H1 (cell line): ENCODE measurements at regions not wholly inside any gene's neighbourhood (a gene's known extent, or its start where the extent isn't known, plus 50 kb on each side); places are given as distances from the start of the nearest gene placed in this dataset.

Experiments
- CTCF ChIA-PET: fragments of 300-600 bp; sonication (Branson Sonifier 250); formaldehyde crosslinking; loops from one replicate; lab custom pipeline; 2021; ENCODE audit not compliant: partially characterized antibody; lab: Charles Lee
- POLR2A ChIA-PET: fragments of 300-600 bp; sonication (Branson Sonifier 250); formaldehyde crosslinking; loops from one replicate; lab custom pipeline; 2021; ENCODE audit warnings: inconsistent platforms; ENCODE audit not compliant: partially characterized antibody; lab: Charles Lee
- DNase-seq, 2 experiments: peaks; one replicate each; pipeline versions ENCODE4 v3.0.0 to v3.0.0-alpha.2; 2010 to 2022; ENCODE audit warnings: low spot score in 2 of 2, low read depth in 1 of 2, mixed read lengths in 1 of 2
- FAIRE-seq: peaks from 2 replicates; lab custom pipeline; 2011; peaks lifted over from hg19 to GRCh38; lab: Jason Lieb, UNC
- H2AFZ ChIP-seq: 2 replicates; pipeline ENCODE4 v1.8.1; 2012; ENCODE audit warnings: low read length, inconsistent platforms
- H2AK5ac ChIP-seq: 2 replicates; pipeline ENCODE4 v1.6.1; 2013; ENCODE audit warnings: low read depth, low read length
- H2BK120ac ChIP-seq: replicated peaks from 2 replicates; pipeline ENCODE3; 2013; ENCODE audit warnings: low read depth, low read length, inconsistent platforms
- H2BK12ac ChIP-seq: 2 replicates; pipeline ENCODE4 v1.6.1; 2013; ENCODE audit warnings: low read depth, low read length
- H2BK15ac ChIP-seq: 2 replicates; pipeline ENCODE4 v1.6.1; 2013; ENCODE audit warnings: low read length
- H2BK20ac ChIP-seq: 2 replicates; pipeline ENCODE4 v1.6.1; 2013; ENCODE audit warnings: low read length
- H2BK5ac ChIP-seq: 2 replicates; pipeline ENCODE4 v1.6.1; 2013; ENCODE audit warnings: low read depth, low read length
- H3K14ac ChIP-seq: 2 replicates; pipeline ENCODE4 v1.6.1; 2013; ENCODE audit warnings: inconsistent platforms; ENCODE audit not compliant: insufficient read length
- H3K18ac ChIP-seq: 2 replicates; pipeline ENCODE4 v1.6.1; 2013; ENCODE audit warnings: low read length; ENCODE audit errors: extremely low read depth
- H3K23ac ChIP-seq: 2 replicates; pipeline ENCODE4 v1.6.1; 2013; ENCODE audit warnings: inconsistent platforms; ENCODE audit not compliant: insufficient read length
- H3K23me2 ChIP-seq: 2 replicates; pipeline ENCODE4 v1.6.1; 2013; ENCODE audit warnings: low read depth, low read length
- H3K27ac ChIP-seq: 2 replicates; pipeline ENCODE4 v1.6.1; 2011; ENCODE audit warnings: low read depth, low read length, inconsistent platforms
- H3K27me3 ChIP-seq, 4 experiments: replicated peaks in 1 of 4; 1 replicate in 1 of 4; 2 replicates in 3 of 4; pipeline versions ENCODE4 v1.6.1 to v1.8.1; 2011 to 2013; ENCODE audit warnings: low read length in 3 of 4, mild to moderate bottlenecking in 3 of 4, inconsistent platforms in 2 of 4, mixed read lengths in 2 of 4, moderate library complexity in 1 of 4; ENCODE audit not compliant: control insufficient read depth in 3 of 4, insufficient read depth in 3 of 4; ENCODE audit errors: extremely low read depth in 1 of 4
- H3K36me3 ChIP-seq, 4 experiments: 2 replicates each; pipeline versions ENCODE4 v1.6.1 to v1.8.1; 2011 to 2013; ENCODE audit warnings: mild to moderate bottlenecking in 4 of 4, low read length in 3 of 4, moderate library complexity in 2 of 4, control low read depth in 1 of 4, inconsistent platforms in 1 of 4; ENCODE audit not compliant: insufficient read depth in 4 of 4, control insufficient read depth in 2 of 4
- H3K4ac ChIP-seq: replicated peaks from 2 replicates; pipeline ENCODE3; 2013; ENCODE audit warnings: low read length, low read depth, mixed read lengths, inconsistent platforms; ENCODE audit not compliant: insufficient read length
- H3K4me1 ChIP-seq, 4 experiments: replicated peaks in 1 of 4; 1 replicate in 1 of 4; 2 replicates in 3 of 4; pipeline versions ENCODE4 v1.6.1 to v1.8.1; 2011 to 2013; ENCODE audit warnings: low read length in 3 of 4, inconsistent platforms in 2 of 4, mixed read lengths in 1 of 4; ENCODE audit not compliant: insufficient read depth in 4 of 4, control insufficient read depth in 3 of 4
- H3K4me2 ChIP-seq, 2 experiments: 2 replicates each; pipeline versions ENCODE4 v1.6.1 to v1.8.1; 2011 to 2013; ENCODE audit warnings: low read depth in 2 of 2, low read length in 2 of 2, control low read depth in 1 of 2, inconsistent platforms in 1 of 2, mild to moderate bottlenecking in 1 of 2; ENCODE audit not compliant: insufficient read depth in 1 of 2
- H3K4me3 ChIP-seq, 4 experiments: fragments of 200-600, 300-600 bp in 1 of 4; sonication (generic), shearing (Covaris generic), sonication (Bioruptor Twin) in 1 of 4; 2 replicates each; pipeline versions ENCODE4 v1.5.1 to v1.8.1; 2011 to 2016; ENCODE audit warnings: low read length in 4 of 4, low read depth in 3 of 4, control low read depth in 2 of 4, inconsistent platforms in 2 of 4, mild to moderate bottlenecking in 2 of 4, mixed read lengths in 1 of 4, moderate library complexity in 1 of 4; ENCODE audit not compliant: insufficient read depth in 2 of 4; ENCODE audit errors: extremely low read depth in 1 of 4
- H3K56ac ChIP-seq: replicated peaks from 2 replicates; pipeline ENCODE3; 2013; ENCODE audit warnings: low read depth, mild to moderate bottlenecking, mixed read lengths, low read length, inconsistent platforms; ENCODE audit not compliant: insufficient read length
- H3K79me1 ChIP-seq: 2 replicates; pipeline ENCODE4 v1.6.1; 2013; ENCODE audit warnings: low read depth, low read length, control low read depth
- H3K79me2 ChIP-seq, 2 experiments: 2 replicates each; pipeline versions ENCODE4 v1.6.1 to v1.8.1; 2012 to 2013; ENCODE audit warnings: low read length in 2 of 2, mild to moderate bottlenecking in 2 of 2, inconsistent platforms in 1 of 2; ENCODE audit not compliant: insufficient read depth in 2 of 2, control insufficient read depth in 1 of 2
- H3K9ac ChIP-seq, 4 experiments: replicated peaks in 1 of 4; 1 replicate in 1 of 4; 2 replicates in 3 of 4; pipeline versions ENCODE4 v1.6.1 to v1.8.1; 2011 to 2013; ENCODE audit warnings: low read depth in 3 of 4, low read length in 3 of 4, control low read depth in 2 of 4, mild to moderate bottlenecking in 2 of 4, moderate library complexity in 2 of 4, inconsistent platforms in 1 of 4; ENCODE audit errors: extremely low read depth in 1 of 4
- H3K9me3 ChIP-seq, 2 experiments: 2 replicates each; pipeline versions ENCODE4 v1.6.1 to v1.8.1; 2012 to 2013; ENCODE audit warnings: mild to moderate bottlenecking in 2 of 2, moderate library complexity in 2 of 2, control low read depth in 1 of 2, inconsistent platforms in 1 of 2, low read depth in 1 of 2, low read length in 1 of 2, mixed read lengths in 1 of 2; ENCODE audit not compliant: insufficient read depth in 2 of 2
- H4K20me1 ChIP-seq, 2 experiments: replicated peaks in 1 of 2; 2 replicates each; pipeline versions ENCODE3 to v1.8.1; 2011 to 2013; ENCODE audit warnings: inconsistent platforms in 2 of 2, low read length in 2 of 2, mild to moderate bottlenecking in 1 of 2; ENCODE audit not compliant: insufficient read depth in 2 of 2, control insufficient read depth in 1 of 2
- H4K5ac ChIP-seq: 2 replicates; pipeline ENCODE4 v1.6.1; 2013; ENCODE audit warnings: low read length, low read depth, mixed read lengths, inconsistent platforms; ENCODE audit not compliant: insufficient read length
- H4K8ac ChIP-seq: 2 replicates; pipeline ENCODE4 v1.8.0; 2013; ENCODE audit warnings: mild to moderate bottlenecking, moderate library complexity, low read length, inconsistent platforms; ENCODE audit not compliant: insufficient read depth; ENCODE audit errors: extremely low read depth
- H4K91ac ChIP-seq: replicated peaks from 2 replicates; pipeline ENCODE3; 2013; ENCODE audit warnings: low read length, mixed read lengths, inconsistent platforms; ENCODE audit not compliant: insufficient read length
- ASH2L ChIP-seq: fragments of 200-600, 300-600 bp; sonication (generic); IDR thresholded peaks from one replicate; pipeline ENCODE4 v1.7.1; 2017; ENCODE audit warnings: low read length
- ATF2 ChIP-seq: IDR thresholded peaks from 2 replicates; pipeline ENCODE4 v1.6.1; 2012; ENCODE audit warnings: low read length, inconsistent platforms
- CHD1 ChIP-seq: IDR thresholded peaks from 2 replicates; pipeline ENCODE4 v1.6.1; 2012; ENCODE audit warnings: low read depth, low read length, improper control_type of control experiment
- CHD2 ChIP-seq: IDR thresholded peaks from 2 replicates; pipeline ENCODE4 v1.6.1; 2012; ENCODE audit warnings: low read length, improper control_type of control experiment
- KDM4A ChIP-seq: IDR thresholded peaks from one replicate; pipeline ENCODE4 v1.7.1; 2012; ENCODE audit warnings: low read depth, mild to moderate bottlenecking, moderate library complexity, low read length, inconsistent platforms; ENCODE audit not compliant: severe bottlenecking
- NANOG ChIP-seq: IDR thresholded peaks from 2 replicates; pipeline ENCODE4 v1.6.1; 2011; ENCODE audit warnings: low read length, low read depth, mild to moderate bottlenecking, inconsistent platforms; ENCODE audit not compliant: insufficient read depth, poor library complexity, severe bottlenecking
- POLR2A ChIP-seq, 2 experiments: IDR thresholded peaks; 1 replicate in 1 of 2; 2 replicates in 1 of 2; pipeline ENCODE4 v1.6.1; 2011; ENCODE audit warnings: low read depth in 2 of 2, low read length in 2 of 2, mild to moderate bottlenecking in 2 of 2; ENCODE audit errors: control extremely low read depth in 1 of 2
- POLR2AphosphoS5 ChIP-seq: IDR thresholded peaks from 2 replicates; pipeline ENCODE4 v1.6.1; 2011; ENCODE audit warnings: low read depth, low read length
- RBBP5 ChIP-seq: IDR thresholded peaks from 2 replicates; pipeline ENCODE4 v1.7.1; 2012; ENCODE audit warnings: low read depth, mild to moderate bottlenecking, inconsistent platforms, low read length, moderate library complexity, borderline replicate concordance
- TBP ChIP-seq: IDR thresholded peaks from 2 replicates; pipeline ENCODE4 v1.6.1; 2011; ENCODE audit warnings: low read depth, low read length, improper control_type of control experiment
- TCF12 ChIP-seq: IDR thresholded peaks from 2 replicates; pipeline ENCODE4 v1.6.1; 2011; ENCODE audit warnings: low read depth, mild to moderate bottlenecking, low read length
- TEAD4 ChIP-seq: IDR thresholded peaks from 2 replicates; pipeline ENCODE4 v1.6.1; 2012; ENCODE audit warnings: low read depth, low read length, inconsistent platforms, mixed read lengths
- YY1 ChIP-seq: IDR thresholded peaks from 2 replicates; pipeline ENCODE4 v1.6.1; 2011; ENCODE audit warnings: low read depth, mild to moderate bottlenecking, low read length
- WGBS, 2 experiments: shearing (Covaris generic) in 1 of 2; methylation state at CpG; one replicate each; pipeline versions ENCODE4 v1.1.6 to v1.1.7; 2013 to 2015; ENCODE audit warnings: low lambda C conversion rate in 2 of 2, mixed read lengths in 2 of 2, inconsistent platforms in 1 of 2, low coverage in 1 of 2, missing lambda C conversion rate in 1 of 2; ENCODE audit not compliant: insufficient replicate concordance in 2 of 2, insufficient coverage in 1 of 2, insufficient read length in 1 of 2; ENCODE audit errors: extremely low coverage in 1 of 2, missing lambda C conversion rate in 1 of 2; 5-methylcytosine and 5-hydroxymethylcytosine counted together
- TF ChIP-seq, protein P1 (sequence below): IDR thresholded peaks from 2 replicates; pipeline ENCODE4 v1.6.1; 2011; ENCODE audit warnings: low read length, improper control_type of control experiment

DNA sequence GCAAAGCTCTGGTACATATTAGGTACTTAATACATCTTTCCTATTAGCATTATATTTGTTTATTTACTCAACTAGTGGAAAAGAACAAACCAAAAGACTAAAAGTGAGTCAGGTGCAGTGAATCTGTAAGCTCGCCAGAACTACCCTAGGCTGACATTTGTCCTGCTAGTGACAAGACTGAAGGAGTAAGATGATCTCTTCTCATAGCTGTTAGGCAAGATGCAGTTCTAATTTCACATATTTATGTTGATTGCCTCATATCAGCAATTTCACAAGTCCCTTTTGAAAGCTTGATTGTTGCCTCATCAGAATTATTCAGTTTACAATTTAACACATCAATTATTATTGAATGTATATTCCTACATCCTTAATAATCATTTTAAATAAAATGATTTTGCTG, 293.0 kb upstream of the NAV3 start:
- Histone ChIP-seq H3K36me3 (no peaks in the 10 kb centered on the region), H2BK20ac (no peak overlapping the region), H3K56ac (no peak overlapping the region), H4K20me1 (no peaks in the 10 kb centered on the region), H3K14ac (no peak overlapping the region), H3K27me3 (no peaks in the 10 kb centered on the region), H4K5ac (no peak overlapping the region), H3K23ac (no peak overlapping the region), H2BK12ac (no peak overlapping the region), H2BK120ac (no peak overlapping the region), H3K79me1 (no peaks in the 10 kb centered on the region), H3K79me2 (no peaks in the 10 kb centered on the region), H3K9ac (no peak overlapping the region), H3K4ac (no peak overlapping the region), H3K4me1 (no peaks in the 10 kb centered on the region), H2AK5ac (no peak overlapping the region), H3K9me3 (no peaks in the 10 kb centered on the region), H2AFZ (no peak overlapping the region), H3K27ac (no peak overlapping the region), H2BK15ac (no peak overlapping the region), H4K8ac (no peak overlapping the region), H4K91ac (no peak overlapping the region), H3K18ac (no peak overlapping the region), H3K23me2 (no peaks in the 10 kb centered on the region), H3K4me3 (no peak overlapping the region), H3K4me2 (no peak overlapping the region), H2BK5ac (no peak overlapping the region)
- ChIA-PET CTCF (interaction anchor here (1.0 to 1.8 kb wide), 3 partner anchors 13 to 148 kb away, joined by 3 to 8 read pairs (median 5); no protein-coding TSS in a partner anchor), POLR2A (no interaction called here)
- 88% methylated on average over 1 of the region's 1 CpG; no CpG with 5 or more reads in 1 of the 2 experiments for WGBS, 2 experiments
- FAIRE-seq (no peak), DNase-seq (no peak)
- no peak for TF ChIP-seq TCF12
- TF ChIP-seq ATF2 = no peak
- TF ChIP-seq ASH2L = no peak
- no peak for TF ChIP-seq TBP
- TF ChIP-seq CHD2 = no peak
- TF ChIP-seq YY1 = no peak
- TF ChIP-seq TEAD4 = no peak
- TF ChIP-seq POLR2A (IDR thresholded peaks at IDR 0.05; ENCODE audit: control extremely low read depth in 1 of 2, low read depth in 2 of 2, low read length in 2 of 2) = no peak
- no peak for TF ChIP-seq KDM4A
- TF ChIP-seq RBBP5 = no peak
- TF ChIP-seq, protein P1, sequence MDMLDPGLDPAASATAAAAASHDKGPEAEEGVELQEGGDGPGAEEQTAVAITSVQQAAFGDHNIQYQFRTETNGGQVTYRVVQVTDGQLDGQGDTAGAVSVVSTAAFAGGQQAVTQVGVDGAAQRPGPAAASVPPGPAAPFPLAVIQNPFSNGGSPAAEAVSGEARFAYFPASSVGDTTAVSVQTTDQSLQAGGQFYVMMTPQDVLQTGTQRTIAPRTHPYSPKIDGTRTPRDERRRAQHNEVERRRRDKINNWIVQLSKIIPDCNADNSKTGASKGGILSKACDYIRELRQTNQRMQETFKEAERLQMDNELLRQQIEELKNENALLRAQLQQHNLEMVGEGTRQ = no peak
- TF ChIP-seq POLR2AphosphoS5 = no peak
- no peak for TF ChIP-seq CHD1
- no peak for TF ChIP-seq NANOG
